Neural progenitor cell (in vitro differentiated cells): ENCODE measurements at regions not wholly inside any gene's neighbourhood (a gene's known extent, or its start where the extent isn't known, plus 50 kb on each side); places are given as distances from the start of the nearest gene placed in this dataset.
A peak's percentile ranks its signal among the peaks of the same experiment; 100 is the strongest.

Experiments used
- DNase-seq: peaks from one replicate; pipeline ENCODE4 v3.0.0-alpha.2; 2016; ENCODE audit warnings: low spot score
- H2AFZ ChIP-seq: fragments of 200-600 bp; sonication (generic); replicated peaks from 2 replicates; pipeline ENCODE4 v1.6.1; 2016; ENCODE audit warnings: antibody characterized with exemption
- H3F3A ChIP-seq: fragments of 200-600 bp; sonication (generic); 2 replicates; pipeline ENCODE4 v1.6.1; 2016; ENCODE audit warnings: antibody characterized with exemption, low read depth
- H3K27ac ChIP-seq: fragments of 200-600 bp; sonication (generic); 2 replicates; pipeline ENCODE4 v1.5.1; 2016; ENCODE audit warnings: mild to moderate bottlenecking
- H3K27me3 ChIP-seq: fragments of 200-600 bp; sonication (generic); 2 replicates; pipeline ENCODE4 v1.6.1; 2016; ENCODE audit warnings: mild to moderate bottlenecking, moderate library complexity
- H3K36me3 ChIP-seq: fragments of 200-600 bp; sonication (generic); 2 replicates; pipeline ENCODE4 v1.5.1; 2016
- H3K4me1 ChIP-seq: fragments of 200-600 bp; sonication (generic); 2 replicates; pipeline ENCODE4 v1.6.1; 2016; ENCODE audit warnings: mixed run types
- H3K4me2 ChIP-seq: fragments of 200-600 bp; sonication (generic); 2 replicates; pipeline ENCODE4 v1.6.1; 2016
- H3K4me3 ChIP-seq: fragments of 200-600 bp; sonication (generic); 2 replicates; pipeline ENCODE4 v1.5.1; 2016
- H3K79me2 ChIP-seq: fragments of 200-600 bp; sonication (generic); 2 replicates; pipeline ENCODE4 v1.6.1; 2016; ENCODE audit warnings: low read depth
- H3K9ac ChIP-seq: fragments of 200-600 bp; sonication (generic); 2 replicates; pipeline ENCODE4 v1.6.1; 2016
- H3K9me3 ChIP-seq: fragments of 200-600 bp; sonication (generic); 2 replicates; pipeline ENCODE4 v1.5.1; 2016; ENCODE audit warnings: low read depth
- H4K20me1 ChIP-seq: fragments of 200-600 bp; sonication (generic); 2 replicates; pipeline ENCODE4 v1.6.1; 2016; ENCODE audit warnings: low read depth
- H3K27ac Mint-ChIP-seq: 3 replicates; pipeline ENCODE4 v1.8.0; 2021; ENCODE audit warnings: mixed read lengths
- H3K27me3 Mint-ChIP-seq: 2 replicates; pipeline ENCODE4 v1.8.0; 2022; ENCODE audit warnings: low read depth, mild to moderate bottlenecking, inconsistent platforms, moderate library complexity, mixed read lengths; ENCODE audit not compliant: insufficient read depth
- H3K36me3 Mint-ChIP-seq: 3 replicates; pipeline ENCODE4 v1.8.0; 2021; ENCODE audit warnings: mixed read lengths
- H3K4me1 Mint-ChIP-seq: 3 replicates; pipeline ENCODE4 v1.8.0; 2021; ENCODE audit warnings: mixed read lengths
- H3K4me3 Mint-ChIP-seq: 3 replicates; pipeline ENCODE4 v1.8.0; 2021; ENCODE audit warnings: mild to moderate bottlenecking, moderate library complexity, mixed read lengths
- H3K9me3 Mint-ChIP-seq: 3 replicates; pipeline ENCODE4 v1.8.0; 2020; ENCODE audit warnings: mixed read lengths
- CTCF ChIP-seq: fragments of 200-600 bp; sonication (generic); IDR thresholded peaks from 2 replicates; pipeline ENCODE4 v1.5.1; 2017; ENCODE audit warnings: antibody characterized with exemption, mild to moderate bottlenecking
- EZH2 ChIP-seq: fragments of 200-600 bp; sonication (generic); IDR thresholded peaks from 2 replicates; pipeline ENCODE4 v1.6.1; 2017; ENCODE audit warnings: antibody characterized with exemption, mild to moderate bottlenecking, moderate library complexity
- EZH2phosphoT487 ChIP-seq: fragments of 200-600 bp; sonication (generic); IDR thresholded peaks from 2 replicates; pipeline ENCODE4 v1.6.1; 2017; ENCODE audit warnings: antibody characterized with exemption

- Histone ChIP-seq H3K27me3 (no peaks in the 10 kb centered on the region), H3K4me3 (no peak overlapping the region), H3K27ac (no peak overlapping the region), H3K9ac (no peak overlapping the region), H3K79me2 (no peaks in the 10 kb centered on the region), H3K4me2 (no peak overlapping the region), H2AFZ (no peak overlapping the region), H3K9me3 (no peaks in the 10 kb centered on the region), H3F3A (peaks cover 4% of the 10 kb centered on the region), H4K20me1 (no peaks in the 10 kb centered on the region), H3K36me3 (no peaks in the 10 kb centered on the region), H3K4me1 (peaks cover 24% of the 10 kb centered on the region)
- no peak overlapping the region for H3K4me3 Mint-ChIP-seq
- no peaks in the 10 kb centered on the region for H3K36me3 Mint-ChIP-seq
- no peak for TF ChIP-seq EZH2phosphoT487
- TF ChIP-seq CTCF = no peak
- TF ChIP-seq EZH2 = no peak
- H3K9me3 Mint-ChIP-seq = no peaks in the 10 kb centered on the region
- H3K27ac Mint-ChIP-seq = no peak overlapping the region
- no peaks in the 10 kb centered on the region for H3K27me3 Mint-ChIP-seq
- H3K4me1 Mint-ChIP-seq = peaks cover 33% of the 10 kb centered on the region
- peak; percentile 45 for DNase-seq
Measured at GRCh38 chr11:127247261-127247851, 246.8 kb upstream of the KIRREL3 start.

DNA sequence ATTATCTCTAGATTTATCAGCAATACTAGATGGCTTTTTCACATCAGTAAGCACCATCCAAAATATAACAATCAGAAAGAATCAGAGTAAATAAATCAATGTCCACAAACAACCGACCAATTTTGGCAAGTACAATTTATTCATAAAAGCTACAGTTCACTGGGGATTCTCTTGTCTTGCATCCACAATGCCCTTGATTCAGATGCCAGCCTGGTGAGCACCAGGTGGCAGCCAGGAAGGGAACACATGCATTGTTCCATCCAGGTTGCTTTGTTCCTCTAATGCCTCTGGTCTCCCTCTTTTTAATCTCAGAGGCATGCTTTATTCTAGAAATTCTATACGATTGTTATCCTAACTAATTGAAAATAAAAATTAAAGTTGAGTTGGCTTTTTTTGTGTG, 242.1 kb upstream of the KIRREL3 start:
- no peak overlapping the region for H3K4me2 ChIP-seq
- Mint-ChIP-seq H3K36me3 (no peaks in the 10 kb centered on the region), H3K9me3 (no peaks in the 10 kb centered on the region), H3K4me1 (peaks cover 28% of the 10 kb centered on the region), H3K27me3 (no peaks in the 10 kb centered on the region), H3K27ac (no peak overlapping the region), H3K4me3 (no peak overlapping the region)
- H3K4me1 ChIP-seq = peaks cover 15% of the 10 kb centered on the region
- no peak overlapping the region for H3K4me3 ChIP-seq
- H3K27me3 ChIP-seq = no peaks in the 10 kb centered on the region
- H3K9me3 ChIP-seq = no peaks in the 10 kb centered on the region
- no peak overlapping the region for H3K9ac ChIP-seq
- H3K36me3 ChIP-seq = no peaks in the 10 kb centered on the region
- H3K27ac ChIP-seq = no peak overlapping the region
- TF ChIP-seq EZH2phosphoT487 (no peak), CTCF (no peak), EZH2 (no peak)
- no peak overlapping the region for H2AFZ ChIP-seq
- no peak for DNase-seq
- H3F3A ChIP-seq = peaks cover 4% of the 10 kb centered on the region
- H4K20me1 ChIP-seq = no peaks in the 10 kb centered on the region
- H3K79me2 ChIP-seq = no peaks in the 10 kb centered on the region

DNA sequence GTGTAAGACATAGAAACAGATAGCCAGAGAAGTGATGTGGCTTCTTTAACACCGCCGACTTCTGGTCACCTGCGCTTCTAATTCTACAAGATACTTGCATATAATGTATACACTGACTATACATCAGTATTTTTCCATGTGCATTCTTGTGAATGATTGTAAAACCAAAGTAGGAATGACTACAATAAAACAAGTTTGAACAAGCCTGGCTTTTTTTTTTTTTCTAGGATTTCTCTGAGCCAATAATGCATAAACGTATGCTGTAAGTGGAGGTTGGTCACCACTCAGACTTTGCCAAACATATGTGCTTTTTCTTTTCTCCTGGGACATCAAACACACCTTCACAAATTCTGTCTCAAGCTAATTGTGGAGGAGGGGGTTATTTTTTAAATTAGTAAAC, 237.8 kb upstream of the KIRREL3 start:
- no peak for DNase-seq
- Histone ChIP-seq H3K79me2 (no peaks in the 10 kb centered on the region), H3K9me3 (no peaks in the 10 kb centered on the region), H3K4me3 (no peak overlapping the region), H2AFZ (no peak overlapping the region), H3K4me1 (peaks cover 8% of the 10 kb centered on the region), H3K36me3 (no peaks in the 10 kb centered on the region), H3K27ac (no peak overlapping the region), H3K27me3 (no peaks in the 10 kb centered on the region), H3K4me2 (no peak overlapping the region), H3F3A (no peaks in the 10 kb centered on the region), H4K20me1 (no peaks in the 10 kb centered on the region), H3K9ac (no peak overlapping the region)
- TF ChIP-seq CTCF = no peak
- TF ChIP-seq EZH2phosphoT487 = no peak
- no peak for TF ChIP-seq EZH2
- H3K27me3 Mint-ChIP-seq = no peaks in the 10 kb centered on the region
- no peaks in the 10 kb centered on the region for H3K9me3 Mint-ChIP-seq
- H3K36me3 Mint-ChIP-seq = no peaks in the 10 kb centered on the region
- peaks cover 16% of the 10 kb centered on the region for H3K4me1 Mint-ChIP-seq
- no peak overlapping the region for H3K27ac Mint-ChIP-seq
- H3K4me3 Mint-ChIP-seq = no peak overlapping the region
